ENCODE measurements at regions not wholly inside any gene's neighbourhood (a gene's known extent, or its start where the extent isn't known, plus 50 kb on each side); places are given as distances from the start of the nearest gene placed in this dataset.

DNA sequence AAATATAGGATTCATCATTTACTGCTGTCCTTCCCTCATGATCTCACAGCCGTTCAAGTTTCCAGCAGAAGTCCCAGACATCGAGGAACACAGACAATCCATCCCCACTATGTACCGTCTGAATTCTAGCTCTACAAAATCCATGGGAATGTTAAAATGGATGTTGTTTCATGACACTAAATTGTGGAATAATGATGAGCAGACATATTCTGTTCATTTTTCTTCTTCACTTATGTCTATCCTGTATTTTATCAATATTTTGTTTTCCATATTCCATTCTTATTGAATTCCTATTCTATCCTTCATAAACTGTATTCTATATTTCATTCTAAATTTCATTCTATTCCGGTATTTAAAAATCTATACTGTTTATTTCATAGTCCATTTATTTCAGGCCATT lies 71.8 kb downstream of the NUDT10 start:
- TF ChIP-seq, protein P1, sequence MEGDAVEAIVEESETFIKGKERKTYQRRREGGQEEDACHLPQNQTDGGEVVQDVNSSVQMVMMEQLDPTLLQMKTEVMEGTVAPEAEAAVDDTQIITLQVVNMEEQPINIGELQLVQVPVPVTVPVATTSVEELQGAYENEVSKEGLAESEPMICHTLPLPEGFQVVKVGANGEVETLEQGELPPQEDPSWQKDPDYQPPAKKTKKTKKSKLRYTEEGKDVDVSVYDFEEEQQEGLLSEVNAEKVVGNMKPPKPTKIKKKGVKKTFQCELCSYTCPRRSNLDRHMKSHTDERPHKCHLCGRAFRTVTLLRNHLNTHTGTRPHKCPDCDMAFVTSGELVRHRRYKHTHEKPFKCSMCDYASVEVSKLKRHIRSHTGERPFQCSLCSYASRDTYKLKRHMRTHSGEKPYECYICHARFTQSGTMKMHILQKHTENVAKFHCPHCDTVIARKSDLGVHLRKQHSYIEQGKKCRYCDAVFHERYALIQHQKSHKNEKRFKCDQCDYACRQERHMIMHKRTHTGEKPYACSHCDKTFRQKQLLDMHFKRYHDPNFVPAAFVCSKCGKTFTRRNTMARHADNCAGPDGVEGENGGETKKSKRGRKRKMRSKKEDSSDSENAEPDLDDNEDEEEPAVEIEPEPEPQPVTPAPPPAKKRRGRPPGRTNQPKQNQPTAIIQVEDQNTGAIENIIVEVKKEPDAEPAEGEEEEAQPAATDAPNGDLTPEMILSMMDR (IDR thresholded peaks at IDR 0.05): no peak
- TF ChIP-seq POLR2A (IDR thresholded peaks at IDR 0.05): no peak

All from testis (tissue), 2 donors.